ENCODE measurements at regions not wholly inside any gene's neighbourhood (a gene's known extent, or its start where the extent isn't known, plus 50 kb on each side); places are given as distances from the start of the nearest gene placed in this dataset.
"Not testable (repeated sequence)": the region's sequence is repeated elsewhere in the genome, so short reads cannot be mapped to it uniquely, and the experiment has no call there.

GRCh38 chr20:40869218-40870147 is 159.1 kb upstream of the TOP1 start:
- 80% methylated on average over 12 of the region's 12 CpGs for WGBS
- no peak for DNase-seq (ENCODE audit: low spot score)
- no peaks in the 10 kb centered on the region for H3K27me3 ChIP-seq (ENCODE audit: control insufficient read depth in 4 of 4, insufficient read depth in 4 of 4, low read length in 3 of 4)
- H3K4me3 ChIP-seq (ENCODE audit: low read depth in 1 of 3, low read length in 3 of 3), result no peak overlapping the region
- no peak overlapping the region for H3K27ac ChIP-seq (ENCODE audit: low read depth in 1 of 2, low read length in 2 of 2)
- TF ChIP-seq, protein P1, sequence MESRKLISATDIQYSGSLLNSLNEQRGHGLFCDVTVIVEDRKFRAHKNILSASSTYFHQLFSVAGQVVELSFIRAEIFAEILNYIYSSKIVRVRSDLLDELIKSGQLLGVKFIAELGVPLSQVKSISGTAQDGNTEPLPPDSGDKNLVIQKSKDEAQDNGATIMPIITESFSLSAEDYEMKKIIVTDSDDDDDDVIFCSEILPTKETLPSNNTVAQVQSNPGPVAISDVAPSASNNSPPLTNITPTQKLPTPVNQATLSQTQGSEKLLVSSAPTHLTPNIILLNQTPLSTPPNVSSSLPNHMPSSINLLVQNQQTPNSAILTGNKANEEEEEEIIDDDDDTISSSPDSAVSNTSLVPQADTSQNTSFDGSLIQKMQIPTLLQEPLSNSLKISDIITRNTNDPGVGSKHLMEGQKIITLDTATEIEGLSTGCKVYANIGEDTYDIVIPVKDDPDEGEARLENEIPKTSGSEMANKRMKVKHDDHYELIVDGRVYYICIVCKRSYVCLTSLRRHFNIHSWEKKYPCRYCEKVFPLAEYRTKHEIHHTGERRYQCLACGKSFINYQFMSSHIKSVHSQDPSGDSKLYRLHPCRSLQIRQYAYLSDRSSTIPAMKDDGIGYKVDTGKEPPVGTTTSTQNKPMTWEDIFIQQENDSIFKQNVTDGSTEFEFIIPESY (IDR thresholded peaks at IDR 0.05), result no peak
- no peak for TF ChIP-seq TAF1 (conservative IDR thresholded peaks at IDR 0.05)
- TF ChIP-seq YY1 (IDR thresholded peaks at IDR 0.05), result no peak
- no peak for TF ChIP-seq RAD21 (IDR thresholded peaks at IDR 0.05)
- TF ChIP-seq FOXA2 (IDR thresholded peaks at IDR 0.05), result no peak
- TF ChIP-seq HNF4G (IDR thresholded peaks at IDR 0.05), result no peak
- no peak for TF ChIP-seq GABPA (IDR thresholded peaks at IDR 0.05 in 1 of 2, conservative IDR thresholded peaks at IDR 0.05 in 1 of 2)
- TF ChIP-seq RXRA (IDR thresholded peaks at IDR 0.05), result no peak
- H3K9me3 ChIP-seq (ENCODE audit: control insufficient read depth in 4 of 4, low read length in 3 of 4), result no peaks in the 10 kb centered on the region
- no peaks in the 10 kb centered on the region for H3K4me1 ChIP-seq (ENCODE audit: control insufficient read depth in 4 of 4, insufficient read depth in 4 of 4, low read length in 3 of 4)
- H3K9ac ChIP-seq (ENCODE audit: low read depth in 1 of 2, low read length in 2 of 2), result no peak overlapping the region
- H3K36me3 ChIP-seq (ENCODE audit: control insufficient read depth in 4 of 4, insufficient read depth in 3 of 4, low read depth in 1 of 4, low read length in 3 of 4), result no peaks in the 10 kb centered on the region

DNA sequence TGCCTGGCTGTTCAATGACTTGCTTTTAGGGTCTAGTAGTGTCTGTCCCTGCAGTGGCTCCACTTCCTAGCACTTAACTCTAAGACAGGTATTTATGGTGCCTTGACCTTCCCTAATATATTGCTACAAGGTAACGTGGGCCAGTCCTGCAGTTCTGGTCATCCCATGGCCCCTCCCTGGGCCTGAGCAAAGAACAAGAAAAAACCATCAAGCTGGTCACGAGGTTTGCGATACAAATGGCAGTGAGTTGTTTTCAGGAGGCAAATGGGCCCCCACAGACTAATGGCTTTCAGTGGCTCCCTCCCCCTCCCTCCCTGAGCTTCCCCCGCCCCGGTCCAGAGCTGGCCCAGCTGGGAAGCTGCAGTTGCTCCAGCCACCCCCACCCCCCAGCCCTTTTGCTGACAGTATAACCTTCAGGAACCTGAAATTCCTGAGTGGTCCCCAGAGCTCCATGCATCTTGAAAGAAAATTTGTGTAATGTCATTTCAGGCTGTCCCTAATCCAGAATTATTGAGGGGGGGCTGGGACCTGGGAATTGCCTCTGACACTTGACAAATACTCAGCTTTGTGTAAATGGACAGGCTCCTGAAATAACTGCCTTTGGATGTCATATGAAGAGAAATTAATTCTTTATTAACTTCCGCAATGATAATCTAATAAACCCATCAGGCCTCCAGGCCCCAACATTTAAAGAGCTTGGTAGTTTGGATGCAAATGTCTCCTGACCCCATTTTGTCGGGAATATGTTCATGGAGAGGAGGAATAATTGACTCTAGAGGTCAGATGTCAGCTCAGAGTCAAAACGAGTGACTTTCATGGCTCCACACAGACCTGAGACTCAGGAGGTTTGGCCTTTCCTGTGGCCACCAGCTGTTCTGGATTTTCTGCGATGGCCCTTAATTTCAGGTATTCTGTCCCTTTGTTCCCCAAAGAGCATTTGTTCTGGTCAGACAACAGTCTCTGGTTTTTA is 153.2 kb upstream of the TOP1 start:
- DNase-seq (ENCODE audit: low spot score), result no peak
- 74% methylated on average over 9 of the region's 9 CpGs for WGBS
- Histone ChIP-seq H3K36me3 (ENCODE audit: control insufficient read depth in 4 of 4, insufficient read depth in 3 of 4, low read depth in 1 of 4, low read length in 3 of 4) (no peaks in the 10 kb centered on the region), H3K27me3 (ENCODE audit: control insufficient read depth in 4 of 4, insufficient read depth in 4 of 4, low read length in 3 of 4) (no peaks in the 10 kb centered on the region), H3K27ac (ENCODE audit: low read depth in 1 of 2, low read length in 2 of 2) (no peak overlapping the region), H3K9me3 (ENCODE audit: control insufficient read depth in 4 of 4, low read length in 3 of 4) (peaks cover 0 to 1% (median under 1%) of the 10 kb centered on the region in 4 donors), H3K9ac (ENCODE audit: low read depth in 1 of 2, low read length in 2 of 2) (no peak overlapping the region), H3K4me3 (ENCODE audit: low read depth in 1 of 3, low read length in 3 of 3) (no peak overlapping the region), H3K4me1 (ENCODE audit: control insufficient read depth in 4 of 4, insufficient read depth in 4 of 4, low read length in 3 of 4) (no peaks in the 10 kb centered on the region)
- TF ChIP-seq YY1 (IDR thresholded peaks at IDR 0.05), result no peak

DNA sequence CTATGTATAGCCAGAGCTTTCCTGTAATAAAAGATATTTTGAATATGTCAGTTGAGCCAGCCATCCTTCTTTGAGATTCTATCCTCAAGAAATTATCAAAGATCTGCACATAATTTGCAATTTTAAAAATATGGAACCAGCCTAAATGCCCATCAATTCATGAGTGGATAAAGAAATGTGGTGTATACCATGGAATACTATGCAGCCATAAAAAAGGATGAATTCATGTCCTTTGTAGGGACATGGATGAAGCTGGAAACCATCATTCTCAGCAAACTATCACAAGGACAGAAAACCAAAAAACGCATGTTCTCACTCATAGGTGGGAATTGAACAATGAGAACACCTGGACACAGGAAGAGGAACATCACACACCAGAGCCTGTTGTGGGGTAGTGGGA is 150.5 kb upstream of the TOP1 start:
- H3K27me3 ChIP-seq (ENCODE audit: control insufficient read depth in 4 of 4, insufficient read depth in 4 of 4, low read length in 3 of 4); H3K27ac ChIP-seq (ENCODE audit: low read depth in 1 of 2, low read length in 2 of 2); H3K9me3 ChIP-seq (ENCODE audit: control insufficient read depth in 4 of 4, low read length in 3 of 4); H3K4me1 ChIP-seq (ENCODE audit: control insufficient read depth in 4 of 4, insufficient read depth in 4 of 4, low read length in 3 of 4); H3K4me3 ChIP-seq (ENCODE audit: low read depth in 1 of 3, low read length in 3 of 3); H3K9ac ChIP-seq (ENCODE audit: low read depth in 1 of 2, low read length in 2 of 2); DNase-seq (ENCODE audit: low spot score); H3K36me3 ChIP-seq (ENCODE audit: control insufficient read depth in 4 of 4, insufficient read depth in 3 of 4, low read depth in 1 of 4, low read length in 3 of 4): not testable (repeated sequence)
- 97% methylated on average over 1 of the region's 1 CpG for WGBS
